ENCODE measurements at regions not wholly inside any gene's neighbourhood (a gene's known extent, or its start where the extent isn't known, plus 50 kb on each side); places are given as distances from the start of the nearest gene placed in this dataset.
"Not testable (repeated sequence)": the region's sequence is repeated elsewhere in the genome, so short reads cannot be mapped to it uniquely, and the experiment has no call there.

DNA sequence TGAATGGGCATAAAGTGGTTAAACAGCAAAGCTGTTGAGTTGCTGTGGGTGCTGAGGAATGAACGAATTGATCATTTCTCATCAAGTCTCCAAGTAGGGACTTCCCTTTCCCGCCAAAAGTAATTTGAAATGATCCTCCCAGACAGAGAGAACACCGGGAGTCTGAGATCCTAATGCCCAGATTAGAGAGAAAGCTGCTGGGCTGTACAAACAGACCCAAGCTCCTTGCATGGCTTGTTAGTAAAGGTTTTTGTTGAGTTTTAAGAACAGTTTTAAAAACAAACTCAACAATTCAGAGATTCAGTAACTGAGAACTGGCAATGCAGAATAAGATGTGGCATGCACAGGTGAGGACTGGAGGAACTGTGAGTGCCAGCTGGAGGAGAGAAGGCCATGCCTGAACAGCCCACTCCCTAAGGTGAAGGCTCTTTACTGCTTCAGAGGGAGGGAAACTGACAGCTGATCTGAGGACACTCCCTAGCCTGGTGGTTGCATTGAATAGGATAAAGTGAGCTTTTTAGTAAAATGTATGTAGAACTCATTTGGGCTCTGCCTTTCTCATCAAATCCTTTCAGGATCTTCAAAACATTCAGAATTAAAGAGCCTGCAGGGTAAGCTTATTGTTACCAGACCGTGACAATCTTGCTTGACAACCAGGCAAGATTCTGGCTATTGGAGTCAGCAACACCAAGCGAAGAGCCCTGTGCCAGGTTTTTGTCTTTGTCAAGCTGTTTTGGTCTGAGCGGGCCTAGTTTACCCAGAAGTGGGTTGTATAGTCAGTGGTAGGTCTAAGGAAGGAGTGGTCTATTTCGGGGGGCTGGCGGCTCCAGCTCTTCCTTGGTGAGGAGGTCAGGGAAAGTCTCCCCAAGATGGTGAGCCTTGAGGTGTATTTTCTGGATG, 63.2 kb upstream of the IGFBP5 start:
- no peak for TF ChIP-seq CTCF (IDR thresholded peaks at IDR 0.05; ENCODE audit: borderline replicate concordance, insufficient read depth, low read depth, low read length)
- no peak overlapping the region for H3K4me3 ChIP-seq (ENCODE audit: low read depth, low read length)

DNA sequence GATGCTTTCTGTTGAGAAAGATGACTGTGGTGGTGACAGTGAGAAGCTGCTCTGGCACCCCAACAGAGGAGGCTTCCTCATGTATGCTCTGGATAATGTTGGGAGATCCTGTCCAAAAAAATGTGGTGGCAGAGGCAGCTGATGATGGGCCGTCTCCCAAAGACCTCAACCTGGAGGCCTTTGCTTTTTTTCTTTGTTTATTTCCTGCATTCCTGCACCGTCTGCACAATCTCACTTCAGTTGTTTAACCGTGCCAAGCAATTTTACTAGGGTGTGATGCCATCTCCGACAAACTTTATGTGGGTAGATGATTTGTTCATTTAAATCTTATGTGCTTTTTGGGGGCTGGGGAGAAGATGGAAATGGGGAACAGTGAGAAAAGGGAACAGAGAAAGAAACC, 62.2 kb upstream of the IGFBP5 start:
- no peak overlapping the region for H3K4me3 ChIP-seq (ENCODE audit: low read depth, low read length)

GRCh38 chr2:216756435-216756834, 61.1 kb upstream of the IGFBP5 start:
- no peak for TF ChIP-seq CTCF (IDR thresholded peaks at IDR 0.05; ENCODE audit: borderline replicate concordance, insufficient read depth, low read depth, low read length)
- H3K4me3 ChIP-seq (ENCODE audit: low read depth, low read length), result no peak overlapping the region

More for the DNA sequence above, 62.2 kb upstream of the IGFBP5 start:
- no peak for TF ChIP-seq CTCF (IDR thresholded peaks at IDR 0.05; ENCODE audit: borderline replicate concordance, insufficient read depth, low read depth, low read length)

DNA sequence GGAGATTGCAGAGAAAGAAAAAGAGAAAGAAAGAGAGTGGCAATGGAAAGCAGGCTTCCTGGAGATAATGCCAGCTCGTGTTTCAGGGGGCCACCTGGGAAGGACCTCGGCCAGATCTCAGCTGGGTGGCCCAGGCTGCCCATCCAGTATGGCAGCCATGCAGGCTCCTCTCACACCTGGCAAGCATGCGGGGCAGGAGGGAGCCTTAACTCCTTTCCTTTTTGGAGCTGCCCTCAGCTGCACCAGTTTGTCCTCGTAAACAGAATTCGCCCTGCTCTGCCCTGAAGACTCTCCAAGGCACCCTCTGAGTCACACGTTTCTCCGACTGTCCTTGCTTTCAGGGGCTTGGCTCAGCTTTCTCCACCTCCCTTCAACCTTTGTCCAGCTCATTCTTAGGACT, 59.5 kb upstream of the IGFBP5 start:
- no peak overlapping the region for H3K4me3 ChIP-seq (ENCODE audit: low read depth, low read length)
- TF ChIP-seq CTCF (IDR thresholded peaks at IDR 0.05; ENCODE audit: borderline replicate concordance, insufficient read depth, low read depth, low read length), result no peak

- H3K4me3 ChIP-seq (ENCODE audit: low read depth, low read length), result no peak overlapping the region
- TF ChIP-seq CTCF (IDR thresholded peaks at IDR 0.05; ENCODE audit: borderline replicate concordance, insufficient read depth, low read depth, low read length), result no peak
Measured at GRCh38 chr2:216754336-216754735, 59.0 kb upstream of the IGFBP5 start.

DNA sequence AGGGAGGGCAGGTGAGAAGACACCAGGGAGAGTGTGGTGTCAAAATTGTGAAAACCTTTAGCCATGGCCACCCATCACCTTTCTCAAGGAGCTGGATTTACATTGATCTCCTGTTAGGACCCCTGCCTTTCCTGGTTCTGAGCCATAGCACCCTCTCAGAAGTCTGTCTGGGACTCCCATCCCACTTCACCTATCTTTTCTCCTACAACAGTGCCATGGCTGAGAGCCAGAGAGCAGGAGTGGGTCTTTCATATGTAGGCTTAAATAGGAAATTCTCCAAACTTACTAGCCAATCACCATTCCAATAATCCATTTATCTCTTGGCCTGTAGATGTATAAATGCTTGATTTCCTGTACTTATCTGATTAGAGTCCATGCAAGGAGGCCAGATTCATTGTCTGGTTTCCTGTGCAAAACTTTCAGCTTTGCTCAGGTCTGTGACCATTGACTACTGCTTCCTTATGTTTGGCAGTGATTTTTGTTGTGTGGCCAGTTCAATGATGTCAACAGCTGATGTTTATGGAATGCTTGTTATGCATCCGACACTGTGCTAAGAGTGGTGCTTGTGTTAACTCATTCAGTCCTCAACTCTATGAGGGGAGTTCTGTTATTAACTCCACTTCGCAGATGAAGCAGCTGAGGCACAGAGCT, 57.6 kb upstream of the IGFBP5 start:
- no peak for TF ChIP-seq CTCF (IDR thresholded peaks at IDR 0.05; ENCODE audit: borderline replicate concordance, insufficient read depth, low read depth, low read length)

GRCh38 chr2:216750750-216751149, 55.4 kb upstream of the IGFBP5 start:
- H3K4me3 ChIP-seq (ENCODE audit: low read depth, low read length), result not testable (repeated sequence)

More for the DNA sequence above, 57.6 kb upstream of the IGFBP5 start:
- no peak overlapping the region for H3K4me3 ChIP-seq (ENCODE audit: low read depth, low read length)

GRCh38 chr2:216746268-216746667, 50.9 kb upstream of the IGFBP5 start:
- not testable (repeated sequence) for H3K4me3 ChIP-seq (ENCODE audit: low read depth, low read length)
